NCI-H524 treated with DMSO at 0.1 percent for 48 hours (cell line): ENCODE measurements at regions not wholly inside any gene's neighbourhood (a gene's known extent, or its start where the extent isn't known, plus 50 kb on each side); places are given as distances from the start of the nearest gene placed in this dataset.
A peak's percentile ranks its signal among the peaks of the same experiment; 100 is the strongest.

ENCODE experiments used
- DNase-seq: peaks from one replicate; lab custom pipeline; 2025; lab: John Stamatoyannopoulos, UW

DNA sequence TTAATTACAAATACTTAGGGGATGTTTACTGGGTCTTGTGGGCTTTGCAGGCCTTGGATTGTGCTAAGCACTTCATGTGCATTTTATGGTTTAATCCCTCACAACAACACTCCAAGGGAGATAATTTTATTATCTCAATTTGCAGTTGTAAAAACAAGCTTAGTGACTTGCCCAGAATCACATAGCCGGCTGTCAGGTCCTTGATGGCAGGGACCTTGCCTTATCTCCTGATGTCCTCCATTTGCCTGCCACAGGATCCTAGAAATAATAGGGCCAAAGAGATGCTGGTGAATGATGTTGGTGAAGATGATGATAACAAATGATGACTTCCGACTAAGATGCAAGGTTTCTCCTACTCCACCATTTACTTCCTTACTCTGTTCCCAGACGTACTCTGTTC lies 385.4 kb downstream of the TMEM135 start:
- DNase-seq, result no peak

DNA sequence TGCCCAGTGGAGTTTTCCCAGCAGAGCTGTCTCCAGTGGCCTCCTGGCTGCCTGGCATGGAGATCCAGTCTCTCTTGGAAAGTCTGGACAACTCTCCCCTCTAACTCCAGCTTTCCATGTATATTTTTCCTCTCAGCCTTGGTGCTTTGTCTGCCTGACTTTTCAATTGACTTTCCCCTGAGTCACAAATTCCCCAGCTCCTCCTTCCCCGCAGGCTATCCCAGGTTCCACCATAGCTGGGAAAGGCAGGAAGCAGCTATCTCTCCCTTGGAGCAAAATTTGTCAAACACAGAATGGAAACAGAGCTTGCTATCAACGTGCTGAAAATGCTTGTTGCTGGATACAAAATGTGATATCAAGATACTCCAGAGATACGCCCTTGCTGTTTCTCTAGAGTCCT lies 384.8 kb downstream of the TMEM135 start:
- DNase-seq, result no peak

DNA sequence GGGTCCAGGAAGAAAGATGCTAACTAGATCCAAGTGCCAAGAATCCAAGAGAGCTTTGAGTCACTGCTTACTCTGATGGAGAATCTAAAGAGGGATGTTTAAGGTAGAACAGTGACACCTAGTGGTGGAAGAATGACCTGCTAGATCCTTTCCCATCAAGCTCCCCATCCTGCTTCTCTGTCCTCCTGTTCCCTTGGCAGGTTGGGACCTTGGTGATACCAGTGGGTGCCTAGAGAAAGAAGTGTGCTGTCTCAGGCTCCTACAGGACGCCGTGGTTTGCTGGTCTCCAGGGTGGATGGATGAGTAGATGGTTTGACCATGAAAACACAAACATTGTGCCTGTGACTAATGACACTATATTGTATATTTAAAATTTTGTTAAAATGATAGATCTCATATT lies 383.7 kb downstream of the TMEM135 start:
- peak; percentile 35 for DNase-seq

DNA sequence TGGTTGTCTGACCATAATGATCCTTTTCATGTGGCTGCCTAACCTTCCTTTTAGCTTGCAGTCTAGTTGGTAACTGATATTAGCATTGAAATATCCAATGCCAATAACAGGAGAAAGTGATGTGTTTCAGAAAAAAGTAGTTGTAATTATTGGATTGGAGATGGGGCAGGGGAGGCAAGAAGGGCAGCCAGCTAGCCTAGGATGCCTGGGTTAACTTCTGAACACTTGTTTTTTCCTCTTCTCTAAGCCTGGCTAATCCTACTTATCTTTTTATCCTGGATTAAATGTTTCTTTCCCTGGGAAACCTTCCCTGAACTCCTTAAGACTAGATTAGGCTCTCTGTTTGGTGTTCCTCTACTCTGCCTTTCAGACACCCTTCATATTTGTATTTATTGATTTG lies 380.2 kb downstream of the TMEM135 start:
- DNase-seq, result peak; percentile 75

DNA sequence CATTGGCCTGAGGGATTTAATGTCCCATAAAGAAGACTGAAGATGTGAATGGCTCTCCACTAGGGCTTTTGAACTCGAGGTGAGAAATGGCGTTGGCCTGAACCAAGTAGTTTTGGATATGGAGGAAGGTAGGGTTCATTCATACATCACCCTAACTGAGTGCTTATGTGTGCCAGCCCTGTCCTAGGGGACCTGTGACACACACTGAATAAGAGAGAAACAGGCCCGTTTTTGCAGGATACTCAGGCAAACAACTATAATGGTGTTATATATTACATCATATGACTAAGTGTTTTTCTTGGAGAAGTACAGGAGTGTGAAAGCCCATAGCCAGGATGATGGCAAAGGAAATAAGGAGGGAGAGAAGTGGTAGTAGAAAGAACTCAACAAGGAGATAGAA lies 368.1 kb downstream of the TMEM135 start:
- DNase-seq, result no peak

DNA sequence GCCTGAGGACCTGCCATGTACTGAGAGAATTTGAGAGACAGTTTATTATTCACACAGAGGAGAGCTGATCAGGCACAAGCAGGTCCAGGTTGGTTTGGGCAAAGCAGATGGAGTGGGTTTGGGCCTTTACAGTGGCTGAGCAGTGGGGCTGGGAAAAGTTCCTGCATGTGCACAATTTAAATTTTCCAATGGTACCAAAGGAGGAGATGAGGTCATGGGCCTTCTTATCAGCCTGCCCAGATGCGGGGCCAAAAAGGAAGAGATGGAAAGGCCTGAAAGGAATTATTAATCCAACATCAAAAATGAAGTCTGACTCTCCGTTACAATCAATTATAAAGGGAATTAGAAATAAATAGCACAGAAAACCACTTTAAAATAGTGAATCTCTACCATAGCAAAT lies 367.6 kb downstream of the TMEM135 start:
- DNase-seq, result no peak

DNA sequence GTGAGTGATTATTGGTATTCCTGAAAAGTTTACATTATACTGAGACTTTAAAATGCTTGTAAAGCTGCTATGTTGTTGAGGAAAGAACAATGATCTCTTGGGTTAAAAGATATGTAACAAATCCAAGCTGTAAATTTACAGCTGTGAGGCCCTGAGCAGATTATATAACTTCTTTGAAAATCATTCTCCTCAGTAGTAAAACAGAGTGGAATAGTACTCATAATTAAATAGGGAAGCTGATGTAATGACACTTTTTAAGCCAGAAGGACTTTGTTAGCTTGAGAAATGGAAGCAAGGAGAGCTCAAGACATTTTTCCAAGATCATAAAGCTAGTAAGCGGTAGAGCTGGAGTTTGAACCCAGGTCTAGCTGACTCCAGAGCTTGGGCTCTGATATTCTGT lies 363.9 kb downstream of the TMEM135 start:
- no peak for DNase-seq

DNA sequence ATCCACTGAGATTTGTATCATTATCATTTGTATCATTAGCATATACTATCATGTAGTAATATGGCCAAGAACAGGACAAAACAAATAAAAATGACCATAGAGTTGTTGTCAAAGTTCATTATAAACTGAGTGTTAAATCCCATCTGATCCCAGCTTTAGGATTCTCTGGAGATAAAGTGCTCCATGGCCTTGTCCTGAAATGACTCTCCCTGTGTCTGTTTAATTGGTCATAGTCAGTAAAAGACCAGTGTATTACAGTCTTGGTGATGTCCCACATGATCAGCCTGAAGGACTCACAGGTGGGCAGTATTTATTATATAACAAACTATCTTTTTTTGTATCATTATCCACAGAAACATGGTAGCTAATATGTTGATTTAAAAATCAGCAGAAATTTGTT lies 361.6 kb downstream of the TMEM135 start:
- no peak for DNase-seq

DNA sequence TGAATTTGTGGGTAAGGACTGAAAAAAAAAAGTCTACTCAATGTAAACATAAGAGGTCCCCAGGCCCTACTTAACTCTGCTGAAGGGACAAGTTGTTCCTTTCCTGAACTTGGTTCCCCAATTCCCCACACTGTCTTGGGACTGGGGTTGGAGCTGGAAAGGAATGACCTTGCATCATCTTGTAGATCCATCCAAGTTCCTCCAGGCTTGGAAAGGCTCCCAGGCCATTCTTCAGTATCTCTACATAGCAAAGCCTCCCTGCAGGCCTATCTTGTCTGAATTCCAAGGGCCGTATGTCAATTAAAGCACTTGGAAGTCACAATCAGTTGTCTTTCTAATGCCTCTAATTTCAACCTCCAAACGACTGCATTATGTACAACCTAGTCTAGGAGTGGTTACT lies 361.2 kb downstream of the TMEM135 start:
- DNase-seq, result no peak

DNA sequence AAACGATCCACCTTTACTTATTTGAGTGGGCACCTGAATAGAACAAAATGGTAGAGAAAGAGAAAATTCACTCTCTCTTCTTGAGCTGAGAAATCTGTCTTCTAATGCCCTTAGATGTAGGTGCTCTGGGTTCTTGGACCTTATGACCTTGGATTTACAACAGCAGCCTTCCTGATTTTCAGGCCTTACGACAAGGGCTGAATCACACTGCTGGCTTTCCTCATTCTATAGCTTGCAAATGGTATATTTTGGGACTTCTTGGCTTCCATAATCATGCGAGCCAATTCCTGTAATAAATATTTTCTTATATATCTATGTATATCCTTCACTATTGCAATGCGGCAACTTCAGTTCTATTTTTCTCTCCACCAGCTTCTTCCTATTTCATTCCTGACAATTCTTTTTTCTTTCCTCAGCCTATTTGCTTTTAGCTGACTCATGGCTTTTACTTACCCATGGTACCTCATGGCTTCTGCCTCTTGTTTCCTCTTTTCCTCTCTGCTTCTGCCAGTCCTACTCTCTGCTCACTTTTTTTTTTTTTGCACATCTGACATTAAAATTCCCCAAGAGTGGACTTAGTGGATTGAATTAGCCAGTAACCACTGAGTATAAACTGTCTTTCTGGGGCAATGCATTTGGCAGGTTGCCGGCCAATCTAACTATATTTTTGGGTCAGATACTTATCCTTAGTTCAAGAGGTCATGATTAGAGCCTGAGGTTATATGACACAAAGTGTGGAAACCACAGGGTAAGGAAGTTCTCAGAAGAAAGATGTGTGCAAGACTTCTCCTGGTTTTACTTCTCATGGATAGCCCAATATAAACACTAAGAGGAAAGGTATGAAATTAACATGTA lies 359.5 kb downstream of the TMEM135 start:
- DNase-seq, result no peak

DNA sequence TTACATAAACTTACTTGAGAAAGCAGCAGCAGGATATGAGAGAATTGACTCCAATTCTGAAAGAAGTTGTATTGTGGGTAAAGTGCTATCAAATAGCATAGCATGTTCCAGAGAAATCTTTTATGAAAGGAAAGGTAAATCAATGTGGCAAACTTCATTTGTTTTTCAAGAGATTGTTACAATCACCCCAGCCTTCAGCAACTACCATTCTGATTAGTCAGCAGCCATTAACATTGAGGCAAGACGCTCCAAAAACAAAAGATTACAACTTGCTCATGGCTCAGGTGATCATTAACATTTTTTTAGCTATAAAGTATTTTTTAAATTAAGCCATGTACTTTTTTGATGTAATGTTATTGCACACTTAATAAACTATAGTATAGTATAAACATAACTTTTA lies 357.2 kb downstream of the TMEM135 start:
- no peak for DNase-seq

DNA sequence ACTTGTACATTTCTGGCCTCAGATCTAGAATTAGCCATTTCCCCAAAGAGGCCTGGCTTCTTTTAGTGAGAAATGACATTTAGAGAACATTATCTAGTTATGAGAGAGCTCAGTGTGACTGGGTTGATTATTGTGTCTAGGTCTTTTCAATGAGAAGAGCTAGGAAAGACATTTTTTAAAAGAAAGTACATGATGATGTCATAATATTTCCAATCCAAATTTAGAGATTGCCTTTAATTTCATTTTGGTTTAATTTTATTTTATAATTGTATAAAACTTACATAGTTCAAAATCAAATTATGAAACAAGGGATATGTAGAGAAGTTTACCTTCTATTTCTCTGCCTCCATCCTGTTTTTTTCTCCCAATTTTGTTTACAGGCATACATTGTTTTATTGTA lies 354.9 kb downstream of the TMEM135 start:
- DNase-seq, result no peak

DNA sequence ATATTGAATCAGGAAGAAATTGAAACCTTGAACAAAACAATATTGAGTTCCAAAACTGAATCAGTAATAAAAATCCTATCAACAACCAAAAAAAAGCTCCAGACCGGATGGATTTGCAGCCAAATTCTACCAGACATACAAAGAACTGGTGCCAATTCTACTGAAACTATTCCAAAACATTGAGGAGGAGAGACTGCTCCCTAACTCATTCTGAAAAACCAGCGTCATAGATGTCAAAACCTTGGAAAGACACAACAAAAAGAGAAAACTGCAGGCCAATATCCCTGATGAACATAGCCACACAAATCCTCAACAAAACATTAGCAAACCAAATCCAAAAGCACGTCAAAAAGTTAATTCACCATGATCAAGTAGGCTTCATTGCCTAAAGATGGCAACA lies 353.8 kb downstream of the TMEM135 start:
- DNase-seq, result no peak

DNA sequence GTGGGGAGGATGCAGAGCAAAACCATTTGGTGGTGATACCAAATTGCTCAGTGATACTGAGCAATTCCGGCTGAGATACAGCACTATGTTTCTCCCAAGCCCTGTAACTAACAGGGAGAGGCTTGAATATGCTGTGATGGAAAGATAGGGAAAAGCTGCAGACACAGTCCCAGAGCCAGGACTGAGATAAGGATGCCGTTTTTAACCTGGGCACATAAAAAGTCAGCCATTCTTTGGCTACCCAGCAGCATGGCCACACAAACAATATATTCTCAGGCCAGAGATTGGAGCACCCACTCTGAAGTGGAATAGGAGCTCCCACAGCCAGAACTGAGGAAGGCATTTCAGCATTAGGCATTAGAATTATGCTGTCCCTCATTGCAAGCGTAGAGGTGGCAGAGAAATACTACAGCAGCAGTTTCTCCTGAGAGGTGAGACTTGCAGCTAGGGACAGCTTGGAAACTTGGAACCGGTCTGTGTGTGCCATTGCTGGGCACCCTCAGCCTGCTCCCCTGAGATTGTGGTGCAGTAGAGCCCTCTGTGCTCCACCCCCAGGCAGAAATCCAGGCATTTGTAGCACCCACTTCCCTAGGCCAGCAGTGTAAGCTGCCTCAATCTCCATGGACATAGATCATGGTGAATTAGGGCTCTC lies 346.5 kb downstream of the TMEM135 start:
- no peak for DNase-seq

DNA sequence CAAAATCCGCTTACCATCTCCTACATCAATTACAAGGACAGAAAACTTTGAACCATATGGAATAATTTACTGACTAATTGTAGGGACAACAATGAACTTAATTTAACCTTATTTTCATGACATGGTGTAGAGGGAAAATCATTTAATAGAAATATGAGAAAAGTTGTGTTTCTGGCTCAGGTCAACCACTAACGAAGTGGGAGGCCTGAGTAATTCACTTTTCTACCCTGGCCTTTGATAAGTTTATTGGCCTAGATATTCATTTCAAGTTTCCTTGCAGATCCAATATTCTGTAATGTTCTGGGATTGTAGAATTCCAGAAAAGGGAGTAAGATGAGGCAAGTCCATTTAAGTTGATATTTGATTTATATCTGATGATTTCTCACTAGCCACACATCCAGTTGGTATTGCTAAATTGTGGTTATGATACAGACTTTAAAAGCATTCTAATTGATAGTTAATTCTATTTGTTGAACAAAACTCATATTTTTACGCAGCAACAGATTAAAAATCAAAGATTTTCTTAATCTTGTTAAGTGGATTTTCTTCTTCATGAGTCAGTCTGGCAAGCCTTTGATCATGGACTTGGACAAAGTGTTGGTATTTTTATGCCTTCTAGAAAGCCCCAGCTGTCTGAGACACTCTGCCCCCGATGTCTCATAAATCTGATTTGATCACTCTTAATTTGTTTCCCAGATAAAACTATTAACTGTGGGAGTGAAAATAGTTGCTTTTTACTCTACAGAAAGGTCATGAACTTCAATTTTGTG lies 336.5 kb downstream of the TMEM135 start:
- no peak for DNase-seq
